SK-N-MC (cell line): ENCODE measurements at regions not wholly inside any gene's neighbourhood (a gene's known extent, or its start where the extent isn't known, plus 50 kb on each side); places are given as distances from the start of the nearest gene placed in this dataset.

Experiments
- EZH2 ChIP-seq: fragments of 200-600 bp; sonication (generic); IDR thresholded peaks from one replicate; pipeline ENCODE4 v1.6.1; 2017; ENCODE audit warnings: antibody characterized with exemption
- POLR2AphosphoS5 ChIP-seq: IDR thresholded peaks from 2 replicates; pipeline ENCODE4 v1.6.1; 2012; ENCODE audit warnings: mild to moderate bottlenecking, low read depth, low read length, borderline replicate concordance

DNA sequence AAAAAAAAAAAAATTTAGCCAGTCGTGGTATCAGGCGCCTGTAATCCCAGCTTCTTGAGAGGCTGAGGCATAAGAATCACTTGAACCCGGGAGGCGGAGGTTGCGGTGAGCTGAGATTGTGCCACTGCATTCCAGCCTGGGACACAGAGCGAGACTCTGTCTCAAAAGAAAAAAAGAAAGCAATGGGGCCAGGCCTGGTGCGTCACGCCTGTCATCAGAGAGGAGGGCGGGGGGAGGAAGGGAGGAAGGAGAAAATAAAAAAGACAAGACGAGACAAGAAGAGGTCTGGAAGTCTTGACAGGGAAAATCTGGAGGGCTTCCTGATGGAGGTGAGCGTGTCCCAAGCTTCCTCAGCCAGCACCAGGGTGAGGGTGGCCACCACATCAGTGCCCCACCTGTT is 54.9 kb upstream of the PTPRS start:
- TF ChIP-seq EZH2: no peak
- TF ChIP-seq POLR2AphosphoS5: no peak
